ENCODE measurements at regions not wholly inside any gene's neighbourhood (a gene's known extent, or its start where the extent isn't known, plus 50 kb on each side); places are given as distances from the start of the nearest gene placed in this dataset.

DNA sequence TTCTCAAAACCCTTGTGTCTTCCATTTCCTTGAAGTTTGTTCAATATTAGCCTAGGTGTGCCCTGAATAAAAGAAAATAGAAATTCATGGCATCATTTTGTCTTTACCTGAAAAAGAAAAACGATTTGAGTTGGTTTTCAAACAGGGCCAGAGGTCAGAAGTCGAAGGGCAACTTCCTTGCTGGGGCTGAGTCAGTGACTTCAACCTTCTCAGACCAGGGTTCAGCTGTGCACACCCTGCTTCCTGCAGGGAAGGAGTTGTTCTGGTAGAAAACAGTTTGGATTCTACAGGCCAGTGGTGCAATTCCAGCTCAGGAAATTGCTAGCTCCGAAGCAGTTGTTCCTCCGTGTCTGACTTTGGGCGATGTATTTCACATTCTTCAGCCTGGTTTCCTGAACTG, 132.1 kb upstream of the SLC30A5 start:
- DNase-seq (ENCODE audit: low read depth, low spot score) = no peak
- Histone ChIP-seq H3K4me3 (ENCODE audit: low read length) (no peak overlapping the region), H3K9me3 (ENCODE audit: control insufficient read depth, insufficient read depth, low read length) (no peaks in the 10 kb centered on the region), H3K27me3 (ENCODE audit: control insufficient read depth, insufficient read depth, low read length) (no peaks in the 10 kb centered on the region), H3K36me3 (ENCODE audit: control insufficient read depth, insufficient read depth, low read length) (no peaks in the 10 kb centered on the region), H3K27ac (ENCODE audit: low read length) (no peak overlapping the region), H3K4me1 (ENCODE audit: control insufficient read depth, insufficient read depth, low read length) (no peaks in the 10 kb centered on the region)
- WGBS (ENCODE audit: insufficient coverage, insufficient read length) = no CpG with 5 or more reads among the region's 5 CpGs

- no CpG with 5 or more reads among the region's 16 CpGs for WGBS (ENCODE audit: insufficient coverage, insufficient read length)
- DNase-seq (ENCODE audit: low read depth, low spot score) = peak; percentile 58
- Histone ChIP-seq H3K4me1 (ENCODE audit: control insufficient read depth, insufficient read depth, low read length) (no peaks in the 10 kb centered on the region), H3K4me3 (ENCODE audit: low read length) (no peak overlapping the region), H3K9me3 (ENCODE audit: control insufficient read depth, insufficient read depth, low read length) (no peaks in the 10 kb centered on the region), H3K27ac (ENCODE audit: low read length) (no peak overlapping the region), H3K36me3 (ENCODE audit: control insufficient read depth, insufficient read depth, low read length) (no peaks in the 10 kb centered on the region), H3K27me3 (ENCODE audit: control insufficient read depth, insufficient read depth, low read length) (no peaks in the 10 kb centered on the region)
These were observed 130.9 kb upstream of the SLC30A5 start for GRCh38 chr5:68962757-68963484.

DNA sequence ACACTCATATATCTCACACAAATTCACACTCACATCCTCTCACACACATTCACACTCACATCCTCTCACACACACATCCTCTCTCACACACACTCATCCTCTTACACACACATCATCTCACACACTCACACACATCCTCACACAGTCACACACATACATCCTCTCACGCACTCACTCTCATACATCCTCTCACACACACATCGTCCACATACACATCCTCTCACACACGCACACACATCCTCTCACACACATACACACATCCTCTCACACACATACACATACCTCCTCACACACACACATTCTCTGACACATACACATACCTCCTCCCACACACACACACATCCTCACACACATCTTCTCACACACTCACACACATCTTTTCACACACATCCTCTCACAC, 129.1 kb upstream of the SLC30A5 start:
- H3K27me3 ChIP-seq (ENCODE audit: control insufficient read depth, insufficient read depth, low read length) = no peaks in the 10 kb centered on the region
- no peaks in the 10 kb centered on the region for H3K9me3 ChIP-seq (ENCODE audit: control insufficient read depth, insufficient read depth, low read length)
- WGBS (ENCODE audit: insufficient coverage, insufficient read length) = 100% methylated on average over 3 of the region's 3 CpGs
- no peak overlapping the region for H3K4me3 ChIP-seq (ENCODE audit: low read length)
- H3K27ac ChIP-seq (ENCODE audit: low read length) = no peak overlapping the region
- no peaks in the 10 kb centered on the region for H3K36me3 ChIP-seq (ENCODE audit: control insufficient read depth, insufficient read depth, low read length)
- no peak for DNase-seq (ENCODE audit: low read depth, low spot score)
- no peaks in the 10 kb centered on the region for H3K4me1 ChIP-seq (ENCODE audit: control insufficient read depth, insufficient read depth, low read length)

DNA sequence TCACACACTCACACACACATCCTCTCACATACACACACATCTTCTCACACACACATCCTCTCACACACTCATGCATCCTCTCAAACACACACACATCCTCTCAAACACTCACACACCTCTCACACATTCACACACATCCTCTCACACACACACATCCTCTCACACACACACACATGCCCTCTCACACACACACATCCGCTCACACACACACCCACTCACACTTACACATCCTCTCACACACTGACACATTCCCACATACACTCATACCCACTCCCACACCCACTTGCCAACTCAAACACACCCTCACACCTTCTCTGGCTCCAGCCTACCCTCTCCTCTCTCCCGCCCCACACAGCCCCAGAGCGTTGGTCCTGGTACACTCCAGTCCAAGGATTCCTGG, 127.9 kb upstream of the SLC30A5 start:
- Histone ChIP-seq H3K27ac (ENCODE audit: low read length) (no peak overlapping the region), H3K36me3 (ENCODE audit: control insufficient read depth, insufficient read depth, low read length) (no peaks in the 10 kb centered on the region), H3K27me3 (ENCODE audit: control insufficient read depth, insufficient read depth, low read length) (no peaks in the 10 kb centered on the region), H3K4me1 (ENCODE audit: control insufficient read depth, insufficient read depth, low read length) (no peaks in the 10 kb centered on the region), H3K9me3 (ENCODE audit: control insufficient read depth, insufficient read depth, low read length) (no peaks in the 10 kb centered on the region), H3K4me3 (ENCODE audit: low read length) (no peak overlapping the region)
- no peak for DNase-seq (ENCODE audit: low read depth, low spot score)
- 100% methylated on average over 1 of the region's 3 CpGs for WGBS (ENCODE audit: insufficient coverage, insufficient read length)

DNA sequence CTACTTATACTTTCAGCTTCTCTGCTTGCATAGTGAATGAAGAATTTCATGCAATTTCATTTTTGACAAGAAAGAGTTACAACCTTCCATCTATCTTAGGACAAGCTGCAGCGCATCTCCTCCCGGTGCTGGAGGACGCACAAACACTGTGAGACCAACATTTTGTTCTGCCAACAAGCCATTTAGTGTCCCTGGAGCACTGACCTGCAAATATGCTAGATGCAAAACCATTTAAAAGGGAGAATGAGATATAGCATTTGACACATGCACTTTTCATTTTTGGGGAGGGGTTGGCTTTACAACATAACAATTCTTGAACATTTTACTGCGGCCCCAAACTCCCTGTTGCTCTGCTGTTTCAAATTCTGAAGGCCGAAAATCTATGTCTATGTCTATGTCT, 127.2 kb upstream of the SLC30A5 start:
- Histone ChIP-seq H3K27me3 (ENCODE audit: control insufficient read depth, insufficient read depth, low read length) (no peaks in the 10 kb centered on the region), H3K36me3 (ENCODE audit: control insufficient read depth, insufficient read depth, low read length) (no peaks in the 10 kb centered on the region), H3K4me3 (ENCODE audit: low read length) (no peak overlapping the region), H3K9me3 (ENCODE audit: control insufficient read depth, insufficient read depth, low read length) (no peaks in the 10 kb centered on the region), H3K4me1 (ENCODE audit: control insufficient read depth, insufficient read depth, low read length) (no peaks in the 10 kb centered on the region), H3K27ac (ENCODE audit: low read length) (no peak overlapping the region)
- DNase-seq (ENCODE audit: low read depth, low spot score) = no peak
- no CpG with 5 or more reads among the region's 5 CpGs for WGBS (ENCODE audit: insufficient coverage, insufficient read length)

- Histone ChIP-seq H3K27ac (ENCODE audit: low read length) (no peak overlapping the region), H3K4me1 (ENCODE audit: control insufficient read depth, insufficient read depth, low read length) (no peaks in the 10 kb centered on the region), H3K27me3 (ENCODE audit: control insufficient read depth, insufficient read depth, low read length) (no peaks in the 10 kb centered on the region), H3K4me3 (ENCODE audit: low read length) (no peak overlapping the region), H3K9me3 (ENCODE audit: control insufficient read depth, insufficient read depth, low read length) (no peaks in the 10 kb centered on the region), H3K36me3 (ENCODE audit: control insufficient read depth, insufficient read depth, low read length) (no peaks in the 10 kb centered on the region)
- no peak for DNase-seq (ENCODE audit: low read depth, low spot score)
These were observed 125.4 kb upstream of the SLC30A5 start for GRCh38 chr5:68968429-68968828.

- no CpG with 5 or more reads among the region's 5 CpGs for WGBS (ENCODE audit: insufficient coverage, insufficient read length)
- no peaks in the 10 kb centered on the region for H3K27me3 ChIP-seq (ENCODE audit: control insufficient read depth, insufficient read depth, low read length)
These were observed 123.2 kb upstream of the SLC30A5 start for GRCh38 chr5:68970617-68971016.

DNA sequence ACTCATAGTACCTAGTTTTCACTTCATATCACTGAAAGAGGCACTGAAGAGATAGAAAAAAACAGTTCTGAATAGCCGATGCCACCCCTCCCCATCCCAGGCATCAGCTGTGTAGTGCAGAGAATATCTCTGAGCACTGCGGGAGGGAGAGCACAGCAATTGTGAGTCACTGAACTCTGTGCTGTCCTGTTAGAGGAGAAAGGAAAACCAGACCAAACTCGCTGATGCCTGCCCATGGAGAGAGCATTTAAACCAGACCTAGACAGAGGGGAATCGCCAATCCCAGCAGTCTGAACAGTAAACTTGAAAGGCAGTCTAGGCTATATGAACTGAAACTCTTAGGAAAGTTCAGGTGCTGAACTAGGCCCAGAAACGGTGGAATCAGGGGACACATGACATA, 120.1 kb upstream of the SLC30A5 start:
- H3K4me1 ChIP-seq (ENCODE audit: control insufficient read depth, insufficient read depth, low read length) = no peaks in the 10 kb centered on the region
- no peaks in the 10 kb centered on the region for H3K9me3 ChIP-seq (ENCODE audit: control insufficient read depth, insufficient read depth, low read length)
- H3K4me3 ChIP-seq (ENCODE audit: low read length) = no peak overlapping the region
- H3K27ac ChIP-seq (ENCODE audit: low read length) = no peak overlapping the region
- no peaks in the 10 kb centered on the region for H3K27me3 ChIP-seq (ENCODE audit: control insufficient read depth, insufficient read depth, low read length)
- no peak for DNase-seq (ENCODE audit: low read depth, low spot score)
- no CpG with 5 or more reads among the region's 5 CpGs for WGBS (ENCODE audit: insufficient coverage, insufficient read length)
- no peaks in the 10 kb centered on the region for H3K36me3 ChIP-seq (ENCODE audit: control insufficient read depth, insufficient read depth, low read length)

More at GRCh38 chr5:68970617-68971016, 123.2 kb upstream of the SLC30A5 start:
- Histone ChIP-seq H3K36me3 (ENCODE audit: control insufficient read depth, insufficient read depth, low read length) (no peaks in the 10 kb centered on the region), H3K9me3 (ENCODE audit: control insufficient read depth, insufficient read depth, low read length) (no peaks in the 10 kb centered on the region), H3K4me1 (ENCODE audit: control insufficient read depth, insufficient read depth, low read length) (no peaks in the 10 kb centered on the region), H3K4me3 (ENCODE audit: low read length) (no peak overlapping the region), H3K27ac (ENCODE audit: low read length) (no peak overlapping the region)
- DNase-seq (ENCODE audit: low read depth, low spot score) = no peak

- no peaks in the 10 kb centered on the region for H3K9me3 ChIP-seq (ENCODE audit: control insufficient read depth, insufficient read depth, low read length)
- H3K4me3 ChIP-seq (ENCODE audit: low read length) = no peak overlapping the region
- H3K36me3 ChIP-seq (ENCODE audit: control insufficient read depth, insufficient read depth, low read length) = no peaks in the 10 kb centered on the region
- no peak overlapping the region for H3K27ac ChIP-seq (ENCODE audit: low read length)
- DNase-seq (ENCODE audit: low read depth, low spot score) = no peak
- no peaks in the 10 kb centered on the region for H3K27me3 ChIP-seq (ENCODE audit: control insufficient read depth, insufficient read depth, low read length)
- no peaks in the 10 kb centered on the region for H3K4me1 ChIP-seq (ENCODE audit: control insufficient read depth, insufficient read depth, low read length)
- WGBS (ENCODE audit: insufficient coverage, insufficient read length) = no CpG with 5 or more reads among the region's 2 CpGs
These were observed 110.8 kb upstream of the SLC30A5 start for GRCh38 chr5:68983043-68983442.

- Histone ChIP-seq H3K27ac (ENCODE audit: low read length) (no peak overlapping the region), H3K9me3 (ENCODE audit: control insufficient read depth, insufficient read depth, low read length) (no peaks in the 10 kb centered on the region), H3K36me3 (ENCODE audit: control insufficient read depth, insufficient read depth, low read length) (no peaks in the 10 kb centered on the region), H3K27me3 (ENCODE audit: control insufficient read depth, insufficient read depth, low read length) (no peaks in the 10 kb centered on the region), H3K4me1 (ENCODE audit: control insufficient read depth, insufficient read depth, low read length) (no peaks in the 10 kb centered on the region), H3K4me3 (ENCODE audit: low read length) (no peak overlapping the region)
- DNase-seq (ENCODE audit: low read depth, low spot score) = no peak
- no CpG with 5 or more reads among the region's 3 CpGs for WGBS (ENCODE audit: insufficient coverage, insufficient read length)
These were observed 109.9 kb upstream of the SLC30A5 start for GRCh38 chr5:68983959-68984358.

All from iPS DF 6.9 (cell line).